Pancreas (tissue), 10 donors: ENCODE measurements at regions not wholly inside any gene's neighbourhood (a gene's known extent, or its start where the extent isn't known, plus 50 kb on each side); places are given as distances from the start of the nearest gene placed in this dataset.

ENCODE experiments used
- ATAC-seq, 4 donors: fragments of 200-7000 bp; cut with Tn5 transposase; one replicate each; pipeline versions ENCODE4 v1.8.0 to v1.9.1; 2020; ENCODE audit warnings: mild to moderate bottlenecking in 4 of 4, moderate library complexity in 4 of 4
- DNase-seq, 6 donors: peaks; one replicate each; pipeline ENCODE4 v3.0.0-alpha.2; 2020
- FAIRE-seq: peaks from 2 replicates; lab custom pipeline; 2012; peaks lifted over from hg19 to GRCh38; lab: Jason Lieb, UNC
- H3K27ac ChIP-seq, 4 donors: fragments of 200-600 bp; sonication (generic); 1 replicate in 3 of 4; 2 replicates in 1 of 4; pipeline versions ENCODE4 v1.5.0 to v1.8.0; 2020
- H3K27me3 ChIP-seq, 4 donors: fragments of 200-600 bp; one replicate each; pipeline ENCODE4 v1.8.0; 2021
- H3K36me3 ChIP-seq, 3 donors: fragments of 200-600 bp; sonication (generic) in 1 of 3; one replicate each; pipeline versions ENCODE4 v1.5.0 to v1.8.0; 2020 to 2021
- H3K4me1 ChIP-seq, 3 donors: fragments of 200-600 bp; one replicate each; pipeline ENCODE4 v1.8.0; 2021
- H3K4me3 ChIP-seq, 4 donors: fragments of 200-600 bp; sonication (generic) in 2 of 4; one replicate each; pipeline versions ENCODE4 v1.5.0 to v1.8.0; 2020 to 2021
- H3K9me3 ChIP-seq, 4 donors: fragments of 200-600 bp; one replicate each; pipeline ENCODE4 v1.8.0; 2021
- CTCF ChIP-seq, 4 donors: fragments of 200-600 bp; sonication (generic) in 3 of 4; IDR thresholded peaks; one replicate each; pipeline versions ENCODE4 v1.5.0 to v1.8.0; 2021; ENCODE audit warnings: antibody characterized with exemption in 4 of 4
- WGBS, 2 donors: extraction: QIAGEN DNeasy Blood & Tissue Kit; methylation state at CpG; one replicate each; pipeline ENCODE4 v1.1.7; 2013; 5-methylcytosine and 5-hydroxymethylcytosine counted together
- intact Hi-C, 3 donors: fragments of 100-400 bp; cut with DNase I; formaldehyde crosslinking; loops; one replicate each; pipeline versions ENCODE4 v1.11.1 to v1.14.2; 2022
- donor health status: healthy with polysubstance abuse.
- donor health status: DM: no; HTN: no; CAD: no; lungs with moderate emphysema.
- donor health status: DM: no; HTN: no; CAD: no.
- donor health status: control.
- donor health status: control.
- donor health status: Bipolar disorder and iron deficiency.
- donor health status: DM: yes; HTN: yes; CAD: no.
- donor health status: DM: no; HTN: no; CAD: no.
- donor health status: DM: no; HTN: no; CAD: no.
- donor health status: DM: yes; HTN: yes; CAD: no.

DNA sequence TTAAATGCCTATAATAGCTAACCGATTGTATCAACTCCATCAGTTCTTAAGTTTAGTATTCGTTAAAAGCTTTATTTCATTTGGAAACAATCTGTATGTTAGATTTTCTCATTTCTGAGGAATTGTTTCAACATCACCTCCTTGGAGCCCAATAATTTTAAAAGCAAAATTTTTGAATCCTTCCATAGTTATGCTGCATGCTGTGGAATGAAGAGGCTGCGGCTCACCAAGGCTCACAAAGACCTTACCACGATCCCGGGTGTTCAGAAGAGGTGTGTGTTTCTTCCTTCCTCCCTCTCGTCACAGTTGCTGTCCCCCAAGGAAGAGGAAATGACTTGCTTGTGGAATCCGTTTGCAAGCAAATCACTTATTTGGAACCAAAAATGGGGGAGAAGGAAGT is 143.8 kb downstream of the FGF1 start:
- intact Hi-C loops: loop anchor here in 1 of 3 donors (5.0 kb wide), 1 partner anchor 390 kb away; no protein-coding TSS in a partner anchor
- no peak for DNase-seq
- Histone ChIP-seq H3K27me3 (no peaks in the 10 kb centered on the region), H3K4me1 (no peaks in the 10 kb centered on the region), H3K27ac (no peak overlapping the region), H3K9me3 (no peaks in the 10 kb centered on the region), H3K4me3 (no peak overlapping the region), H3K36me3 (no peaks in the 10 kb centered on the region)
- WGBS, 2 donors: 64 to 72% methylated on average over 7 of the region's 7 CpGs
- TF ChIP-seq CTCF (IDR thresholded peaks at IDR 0.05): no peak
- FAIRE-seq: no peak
- ATAC-seq: no peak

DNA sequence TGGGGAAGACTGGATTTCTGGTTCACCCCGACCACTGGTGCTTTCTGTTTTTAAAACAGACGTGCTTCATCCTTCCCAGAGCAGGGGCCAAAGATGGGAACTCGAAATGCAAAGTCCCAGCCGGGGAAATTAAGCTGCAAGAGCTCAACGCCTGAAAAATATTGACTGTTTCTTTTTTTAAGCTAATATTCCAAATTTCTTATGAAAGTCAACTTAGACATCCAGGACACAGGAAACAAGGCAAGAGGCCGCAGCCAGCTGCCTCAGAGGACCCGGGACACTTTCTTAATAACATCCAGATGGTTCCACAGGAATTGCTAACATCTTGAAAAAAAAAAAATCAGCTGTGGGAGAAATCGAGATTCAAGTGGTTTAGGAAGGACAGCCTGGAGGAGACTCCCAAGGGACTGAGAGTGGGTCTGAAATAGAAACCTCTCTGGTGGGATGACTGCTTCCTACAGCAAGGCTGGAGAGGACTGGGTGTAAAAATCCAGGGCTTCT is 144.9 kb downstream of the FGF1 start:
- H3K27me3 ChIP-seq: no peaks in the 10 kb centered on the region
- intact Hi-C loops: loop anchor here in 1 of 3 donors (5.0 kb wide), 1 partner anchor 389 kb away; no protein-coding TSS in a partner anchor
- WGBS, 2 donors: 63 to 67% methylated on average over 8 of the region's 8 CpGs
- H3K36me3 ChIP-seq: no peaks in the 10 kb centered on the region
- DNase-seq (no peak), FAIRE-seq (no peak), ATAC-seq (peak in 3 of 4 donors; percentile 44 to 51 (median 51))
- H3K4me1 ChIP-seq: no peaks in the 10 kb centered on the region
- no peak overlapping the region for H3K4me3 ChIP-seq
- TF ChIP-seq CTCF (IDR thresholded peaks at IDR 0.05): no peak
- H3K9me3 ChIP-seq: no peaks in the 10 kb centered on the region
- no peak overlapping the region for H3K27ac ChIP-seq

DNA sequence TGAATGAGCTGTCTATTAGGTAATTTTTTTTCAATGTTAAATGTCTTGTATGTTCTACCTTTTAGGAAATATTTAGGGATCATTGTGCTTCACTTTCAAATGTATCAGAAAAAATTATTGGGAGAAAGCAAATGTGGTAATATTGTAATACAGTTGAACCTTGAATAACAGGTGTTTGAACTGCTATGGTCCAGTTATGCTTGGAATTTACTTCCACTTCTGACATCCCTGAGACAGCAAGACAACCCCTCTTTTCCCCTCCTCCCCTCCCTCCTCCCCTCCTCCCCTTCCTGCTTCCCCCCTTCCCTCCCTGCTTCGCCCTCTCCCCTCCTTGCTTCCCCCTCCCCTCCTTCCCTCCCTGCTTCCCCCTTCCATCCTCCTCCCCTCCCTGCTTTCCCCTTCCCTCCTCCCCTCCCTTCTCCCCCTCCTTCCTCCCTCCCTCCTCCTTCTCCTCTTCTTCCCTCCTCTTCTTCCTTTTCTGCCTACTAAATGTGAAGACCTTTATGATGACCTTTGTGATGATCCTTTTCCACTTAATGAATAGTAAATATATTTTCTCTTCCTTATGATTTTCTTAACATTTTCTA is 146.6 kb downstream of the FGF1 start:
- intact Hi-C loops: no loop called here
- no peak for DNase-seq
- H3K4me1 ChIP-seq: no peaks in the 10 kb centered on the region
- no peaks in the 10 kb centered on the region for H3K27me3 ChIP-seq
- no peak for FAIRE-seq
- no peak for ATAC-seq
- no peaks in the 10 kb centered on the region for H3K36me3 ChIP-seq
- 20% methylated on average over 1 of the region's 1 CpG; no CpG with 5 or more reads in 1 of the 2 donors for WGBS, 2 donors
- no peaks in the 10 kb centered on the region for H3K9me3 ChIP-seq
- no peak overlapping the region for H3K4me3 ChIP-seq
- TF ChIP-seq CTCF (IDR thresholded peaks at IDR 0.05): no peak
- H3K27ac ChIP-seq: no peak overlapping the region

- DNase-seq (no peak), ATAC-seq (no peak), FAIRE-seq (no peak)
- Histone ChIP-seq H3K36me3 (no peaks in the 10 kb centered on the region), H3K27me3 (no peaks in the 10 kb centered on the region), H3K4me1 (no peaks in the 10 kb centered on the region), H3K27ac (no peak overlapping the region), H3K9me3 (no peaks in the 10 kb centered on the region), H3K4me3 (no peak overlapping the region)
- intact Hi-C loops: no loop called here
- no peak for TF ChIP-seq CTCF (IDR thresholded peaks at IDR 0.05)
- 66 to 79% methylated on average over 3 of the region's 3 CpGs for WGBS, 2 donors
Measured at GRCh38 chr5:142537938-142538337, 148.0 kb downstream of the FGF1 start.

GRCh38 chr5:142532781-142533176 is 153.1 kb downstream of the FGF1 start:
- no peak overlapping the region for H3K4me3 ChIP-seq
- no peak for TF ChIP-seq CTCF (IDR thresholded peaks at IDR 0.05)
- H3K27ac ChIP-seq: no peak overlapping the region
- FAIRE-seq: no peak
- intact Hi-C loops: no loop called here
- H3K36me3 ChIP-seq: no peaks in the 10 kb centered on the region
- no peak for DNase-seq
- ATAC-seq: no peak
- WGBS, 2 donors: 74 to 78% methylated on average over 4 of the region's 4 CpGs
- H3K27me3 ChIP-seq: no peaks in the 10 kb centered on the region
- no peaks in the 10 kb centered on the region for H3K9me3 ChIP-seq
- no peaks in the 10 kb centered on the region for H3K4me1 ChIP-seq
